CD4-positive, alpha-beta T cell treated with Interleukin-6 at 100 ng/mL for 8 hours (primary cell): ENCODE measurements at regions not wholly inside any gene's neighbourhood (a gene's known extent, or its start where the extent isn't known, plus 50 kb on each side); places are given as distances from the start of the nearest gene placed in this dataset.
"Not testable (repeated sequence)": the region's sequence is repeated elsewhere in the genome, so short reads cannot be mapped to it uniquely, and the experiment has no call there.

ENCODE experiments used
- DNase-seq: peaks from one replicate; pipeline ENCODE4 v3.0.0-alpha.2; 2020; ENCODE audit warnings: mixed read lengths, low spot score

DNA sequence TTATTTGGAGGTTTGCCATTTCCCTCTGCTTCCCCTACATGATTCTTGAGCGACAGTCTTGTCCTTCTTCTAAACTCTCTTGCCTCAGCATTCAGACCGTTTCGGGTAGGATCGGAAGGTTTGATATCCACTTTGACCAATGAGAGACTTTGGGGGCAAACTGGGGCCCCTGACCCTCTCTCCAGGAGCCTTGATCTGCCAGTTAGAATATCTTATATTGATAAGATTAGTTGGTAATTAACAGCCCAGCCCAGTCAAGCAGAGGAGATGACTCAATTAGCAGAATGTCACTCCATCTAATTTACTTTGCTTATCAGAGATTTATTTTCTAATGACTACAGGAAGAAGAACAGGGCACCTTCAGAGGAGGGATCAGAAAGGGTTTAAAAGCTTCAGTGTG lies 532.8 kb downstream of the XYLT1 start:
- no peak for DNase-seq

DNA sequence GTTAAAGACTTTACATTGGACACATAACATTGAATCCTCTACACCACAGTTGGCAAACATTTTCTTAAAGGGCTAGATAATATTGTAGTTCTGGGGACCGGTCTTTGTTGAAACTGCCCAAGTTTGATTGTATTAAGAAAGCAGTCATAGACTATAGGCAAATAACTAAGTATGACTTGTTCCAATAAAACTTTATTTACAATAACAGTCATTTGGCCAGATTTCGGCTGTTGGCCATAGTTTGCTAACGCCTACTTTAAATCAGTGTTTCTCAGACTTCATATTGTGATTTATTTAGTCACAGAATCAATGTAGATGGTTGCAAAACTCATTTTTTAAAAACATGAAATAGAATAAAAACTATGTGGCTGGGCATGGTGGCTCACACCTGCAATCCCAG lies 531.8 kb downstream of the XYLT1 start:
- no peak for DNase-seq

DNA sequence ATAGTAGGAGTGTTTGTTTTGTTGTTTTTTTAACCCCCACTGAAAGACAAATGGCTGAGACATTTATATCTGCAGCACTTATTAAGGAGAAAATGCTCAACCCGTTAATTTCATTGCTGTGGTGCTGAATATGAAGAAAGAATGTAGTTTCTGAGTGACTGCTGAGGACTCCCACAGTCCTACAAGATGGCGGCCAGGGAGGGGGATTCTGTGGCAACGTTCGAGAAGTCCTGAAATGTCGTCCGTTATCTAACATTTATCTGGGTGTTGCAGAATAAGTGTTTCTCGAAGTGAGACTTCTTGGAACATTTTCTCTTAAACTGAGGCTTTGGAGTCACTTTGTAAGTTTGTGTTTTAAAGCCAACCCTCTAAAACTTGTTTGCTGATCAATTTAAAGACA lies 530.4 kb downstream of the XYLT1 start:
- no peak for DNase-seq

DNA sequence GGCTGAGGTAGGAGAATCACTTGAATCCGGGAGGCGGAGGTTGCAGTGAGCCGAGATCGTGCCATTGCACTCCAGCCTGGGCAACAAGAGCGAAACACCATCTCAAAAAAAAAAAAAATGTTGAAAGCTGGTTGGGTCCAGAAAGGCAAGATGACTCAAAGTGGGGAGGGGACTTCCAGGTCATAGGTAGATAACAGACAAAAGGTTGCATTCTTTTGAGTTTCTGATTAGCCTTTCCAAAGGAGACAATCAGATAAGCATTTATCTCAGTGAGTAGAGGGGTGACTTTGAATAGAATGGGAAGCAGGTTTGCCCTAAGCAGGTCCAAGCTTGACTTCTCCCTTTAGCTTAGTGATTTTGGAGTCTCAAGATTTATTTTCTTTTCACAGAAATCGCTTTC lies 527.9 kb downstream of the XYLT1 start:
- not testable (repeated sequence) for DNase-seq

DNA sequence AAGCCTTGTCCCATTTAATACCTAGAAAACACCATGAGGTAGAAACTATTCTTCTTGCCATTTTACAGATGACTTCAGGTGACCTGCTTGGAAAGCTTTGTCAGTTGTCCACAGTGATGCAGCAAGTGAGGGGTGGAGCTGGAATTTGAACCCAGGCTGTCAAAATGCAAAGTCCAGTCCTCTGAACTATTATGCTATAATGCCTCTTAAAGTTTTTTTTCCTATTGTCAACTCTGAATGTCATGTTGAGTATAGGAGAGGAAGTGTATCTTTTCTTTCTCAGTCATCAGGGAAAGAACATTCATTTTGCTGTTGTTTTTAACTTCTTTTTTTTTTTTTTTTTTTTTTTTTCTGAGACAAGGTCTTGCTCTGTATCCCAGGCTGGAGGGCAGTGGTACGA lies 525.6 kb downstream of the XYLT1 start:
- no peak for DNase-seq

DNA sequence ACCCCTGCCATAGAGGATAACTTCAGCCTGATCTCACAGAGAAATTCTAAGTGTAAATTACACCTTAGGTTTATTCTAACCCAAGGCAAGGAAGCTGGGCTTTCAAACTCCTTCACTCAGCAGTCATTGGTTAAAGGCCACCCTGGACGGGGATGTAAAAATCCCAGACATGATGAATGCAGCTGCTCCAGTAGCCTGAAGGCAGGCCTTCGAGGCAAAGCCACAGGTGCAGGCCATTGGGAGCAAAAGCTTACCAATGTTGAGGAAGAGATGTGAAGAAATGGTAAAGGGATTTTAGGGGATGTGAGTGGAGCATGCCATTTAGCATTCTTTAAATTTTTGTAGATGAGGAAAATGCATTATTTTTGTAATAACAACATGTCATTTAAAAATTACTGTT lies 514.4 kb downstream of the XYLT1 start:
- DNase-seq: no peak

DNA sequence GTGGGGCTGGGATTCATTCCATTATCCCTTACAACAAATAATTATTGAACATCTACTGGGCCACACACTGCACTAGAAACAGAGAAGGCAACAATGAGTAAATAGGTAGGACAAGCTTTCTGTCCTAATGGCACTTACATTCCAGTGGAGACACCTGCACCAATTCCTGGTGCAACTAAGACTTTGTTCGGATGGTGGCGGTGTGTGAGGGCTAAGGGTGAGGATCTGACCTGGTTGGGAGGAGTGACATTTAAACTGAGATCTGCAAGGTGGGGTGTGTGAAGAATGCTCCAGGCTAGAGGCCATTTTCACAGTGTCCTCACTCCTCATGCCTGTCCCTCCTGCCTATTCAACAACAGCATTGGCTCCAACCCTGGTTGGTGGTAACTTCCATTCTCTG lies 510.0 kb downstream of the XYLT1 start:
- no peak for DNase-seq

DNA sequence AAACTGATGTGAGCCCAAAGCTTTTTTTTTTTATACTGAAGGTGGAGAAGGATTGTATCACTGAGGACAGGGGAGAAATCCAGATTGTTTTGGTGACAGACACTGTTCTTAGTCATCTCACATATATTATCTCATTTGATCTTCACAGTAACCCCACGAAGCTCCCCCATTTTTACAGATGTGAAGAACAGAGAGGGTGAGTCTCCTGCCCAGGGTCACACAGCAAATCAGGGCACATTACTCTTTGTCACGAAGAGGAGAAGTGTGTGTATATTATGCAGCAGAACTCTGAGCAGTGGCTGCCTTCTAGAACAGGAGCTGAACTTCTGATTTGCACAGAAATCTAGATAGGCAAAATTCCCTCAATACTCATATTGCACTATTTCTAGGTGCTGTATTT lies 504.3 kb downstream of the XYLT1 start:
- DNase-seq: no peak

DNA sequence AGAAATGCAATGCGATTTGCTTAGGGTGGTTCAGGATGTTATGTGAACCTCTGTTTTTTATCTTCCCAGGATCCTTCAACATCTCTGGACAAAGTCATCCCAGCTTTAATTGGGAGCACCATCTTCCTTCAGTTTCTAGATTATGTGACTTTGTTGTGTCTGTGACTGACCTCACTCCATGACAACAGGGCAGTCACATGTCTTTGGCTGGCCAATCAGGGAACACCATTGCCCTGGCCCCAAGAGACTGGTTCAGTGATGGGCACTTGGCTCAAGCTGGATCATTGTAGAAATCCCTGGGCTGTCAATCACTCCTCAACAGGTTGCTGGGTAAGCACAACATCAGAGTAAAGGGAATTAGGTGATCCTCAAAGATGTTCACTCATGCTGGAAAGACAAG lies 499.7 kb downstream of the XYLT1 start:
- DNase-seq: no peak

DNA sequence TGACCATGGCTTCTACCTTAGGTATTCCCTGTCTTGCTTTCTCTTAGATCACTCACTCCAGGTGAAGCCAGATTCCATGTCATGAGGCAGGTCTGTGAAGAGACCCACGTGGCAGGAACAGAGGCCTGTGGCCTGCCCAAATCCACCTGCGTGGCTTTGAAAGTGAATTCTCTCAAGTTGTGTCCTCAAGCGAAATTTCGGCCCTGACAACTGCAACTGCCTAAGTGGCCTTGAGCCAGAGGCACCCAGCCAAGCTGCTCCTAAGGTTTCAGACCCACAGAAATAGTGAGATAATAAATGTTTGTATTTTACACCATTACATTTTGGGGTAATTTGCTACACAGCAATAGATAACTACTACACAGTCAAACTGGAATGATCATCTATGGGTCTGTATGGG lies 497.9 kb downstream of the XYLT1 start:
- DNase-seq: no peak

DNA sequence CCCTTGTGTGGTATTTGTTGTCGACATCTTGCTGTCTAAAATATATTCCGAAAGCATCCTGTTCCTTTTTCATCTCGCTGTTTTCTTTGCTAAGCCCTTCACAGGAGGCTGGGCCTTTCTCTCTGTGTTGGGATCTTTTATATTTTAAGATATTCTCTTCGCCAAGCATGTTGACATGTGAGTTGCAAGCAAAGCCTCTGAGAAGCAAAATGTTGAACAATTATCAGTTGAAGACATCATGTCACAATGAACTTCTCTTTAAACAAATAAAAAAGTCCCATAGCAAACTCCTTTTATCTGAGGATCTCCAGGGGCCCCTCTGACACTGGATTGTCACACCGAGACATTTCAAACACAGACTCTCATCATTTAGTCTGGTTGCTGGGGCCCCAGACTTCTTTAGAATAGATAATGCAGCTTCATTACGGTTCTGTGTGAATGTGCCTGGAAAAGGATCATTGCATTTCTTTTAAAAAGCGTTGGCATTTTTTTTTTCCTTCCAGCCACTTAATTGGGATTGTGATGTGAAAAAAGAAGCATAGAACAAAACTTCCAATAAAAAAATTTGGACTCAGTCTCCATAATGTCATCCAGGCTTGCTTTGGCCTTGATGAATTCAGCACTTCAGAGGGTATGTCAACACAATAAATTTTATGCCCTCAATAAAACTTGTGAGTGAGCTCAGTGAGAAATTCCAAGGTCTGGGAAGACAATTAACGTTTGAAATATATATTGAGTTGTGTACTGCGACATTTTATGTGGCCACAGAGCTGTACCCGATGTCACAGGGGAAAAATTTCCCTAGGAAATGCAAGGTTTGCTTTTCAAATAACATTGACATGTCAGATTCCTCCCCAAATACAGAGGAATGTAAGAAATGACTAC lies 496.8 kb downstream of the XYLT1 start:
- DNase-seq: no peak

DNA sequence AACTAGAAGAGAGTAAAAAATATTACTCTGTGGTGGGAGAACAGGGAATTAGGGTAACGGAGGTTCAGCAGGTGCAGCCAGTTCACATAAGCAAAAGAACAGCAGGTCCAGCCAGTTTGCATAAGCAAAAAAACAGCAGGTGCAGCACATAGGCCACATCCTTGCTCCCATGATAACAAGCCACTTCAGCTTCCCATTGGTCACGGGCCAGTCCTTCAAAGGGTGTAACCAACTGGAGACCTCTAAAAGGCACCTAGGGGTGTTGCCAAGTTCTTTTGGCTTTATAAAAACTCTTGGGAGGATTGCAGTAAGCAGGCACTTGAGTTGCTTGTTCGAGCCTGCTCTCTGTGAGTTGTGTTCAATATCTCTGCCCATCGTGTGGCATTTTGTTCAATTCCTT lies 488.1 kb downstream of the XYLT1 start:
- no peak for DNase-seq

DNA sequence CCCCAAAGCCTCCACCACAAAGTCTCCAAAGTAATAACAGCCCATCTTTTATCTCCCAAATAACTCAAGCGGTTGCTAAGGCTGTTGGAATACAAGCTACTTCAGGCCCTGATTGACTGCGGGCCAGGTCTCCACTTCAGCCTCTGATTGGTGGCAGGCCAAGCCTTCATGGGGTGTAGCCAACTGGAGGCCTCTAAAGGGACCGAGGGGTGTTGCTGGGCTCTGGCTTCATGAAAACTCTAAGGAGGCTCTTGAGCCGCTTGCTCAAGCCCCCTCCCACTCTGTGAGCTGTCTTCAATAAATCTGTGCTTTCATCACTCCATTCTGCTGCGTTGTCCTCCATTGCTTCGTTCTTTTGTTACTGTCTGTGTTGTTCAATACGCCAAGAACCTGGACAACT lies 487.2 kb downstream of the XYLT1 start:
- no peak for DNase-seq

DNA sequence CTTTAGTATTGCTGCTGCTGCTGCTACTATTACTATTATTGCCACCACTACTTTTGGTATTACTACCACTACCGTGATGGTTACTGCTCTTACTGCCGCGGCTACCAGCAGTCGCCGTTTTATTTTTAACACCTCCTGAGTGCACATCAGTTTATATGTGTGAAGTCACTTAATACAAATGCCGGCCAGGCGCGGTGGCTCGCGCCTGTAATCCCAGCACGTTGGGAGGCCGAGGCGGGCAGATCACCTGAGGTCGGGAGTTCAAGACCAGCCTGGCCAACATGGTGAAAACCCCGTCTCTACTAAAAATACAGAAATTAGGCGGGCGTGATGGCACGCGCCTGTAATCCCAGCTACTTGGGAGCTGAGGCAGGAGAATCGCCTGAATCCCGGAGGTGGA lies 486.7 kb downstream of the XYLT1 start:
- not testable (repeated sequence) for DNase-seq

DNA sequence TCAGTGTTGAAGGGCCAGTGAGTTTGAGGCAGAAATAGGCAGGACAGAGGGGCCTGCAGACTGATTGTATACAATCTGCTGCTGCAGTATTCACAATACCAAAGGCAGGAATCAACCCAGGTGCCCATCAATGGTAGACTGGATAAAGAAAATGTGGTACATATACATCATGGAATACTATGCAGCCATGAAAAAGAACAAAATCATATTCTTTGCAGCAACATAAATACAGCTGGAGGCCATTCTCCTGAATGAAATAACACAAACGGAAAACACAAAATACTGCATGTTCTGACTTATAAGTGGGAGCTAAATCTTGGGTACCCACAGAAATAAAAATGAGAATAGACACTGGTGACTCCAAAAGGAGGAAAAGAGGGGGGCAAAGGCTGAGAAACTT lies 485.1 kb downstream of the XYLT1 start:
- DNase-seq: no peak

DNA sequence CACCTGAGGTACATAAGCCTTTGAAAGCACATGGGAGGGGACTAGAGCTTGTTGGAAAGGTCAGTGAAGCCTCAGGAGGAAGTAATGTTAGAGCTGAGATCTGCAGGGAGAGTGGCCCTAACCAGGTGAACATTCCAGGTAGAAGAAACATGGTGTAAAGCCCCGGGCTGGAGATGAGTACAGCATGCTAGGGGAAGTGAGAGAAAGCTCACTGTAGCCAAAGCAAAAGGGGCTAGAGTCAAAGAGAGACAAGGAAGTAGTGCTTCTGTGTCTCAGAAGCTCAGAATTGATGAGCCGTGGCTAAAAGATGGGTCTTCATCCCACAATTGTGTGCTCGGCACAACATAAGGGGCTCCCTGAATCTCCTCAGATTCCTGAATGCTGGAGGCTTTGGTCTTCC lies 481.8 kb downstream of the XYLT1 start:
- no peak for DNase-seq

DNA sequence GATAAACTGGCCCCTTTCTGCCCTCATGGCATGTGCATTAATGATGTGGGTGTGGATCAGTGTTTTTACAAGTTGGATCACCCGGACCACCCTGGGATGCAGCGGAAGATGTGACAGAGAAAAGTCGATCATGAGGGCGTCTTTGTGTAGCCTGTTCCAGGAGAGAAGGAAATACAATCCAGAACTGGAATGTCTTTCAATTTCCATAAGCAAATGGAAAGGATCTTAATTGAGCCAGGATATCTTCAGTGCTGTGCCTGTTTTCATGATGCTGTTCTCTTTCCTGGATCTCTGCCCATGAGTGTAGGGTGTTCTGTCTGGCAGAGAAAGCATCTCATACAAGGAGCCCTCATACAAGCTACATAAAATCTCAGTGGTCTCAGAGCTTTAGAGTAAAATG lies 481.4 kb downstream of the XYLT1 start:
- no peak for DNase-seq

DNA sequence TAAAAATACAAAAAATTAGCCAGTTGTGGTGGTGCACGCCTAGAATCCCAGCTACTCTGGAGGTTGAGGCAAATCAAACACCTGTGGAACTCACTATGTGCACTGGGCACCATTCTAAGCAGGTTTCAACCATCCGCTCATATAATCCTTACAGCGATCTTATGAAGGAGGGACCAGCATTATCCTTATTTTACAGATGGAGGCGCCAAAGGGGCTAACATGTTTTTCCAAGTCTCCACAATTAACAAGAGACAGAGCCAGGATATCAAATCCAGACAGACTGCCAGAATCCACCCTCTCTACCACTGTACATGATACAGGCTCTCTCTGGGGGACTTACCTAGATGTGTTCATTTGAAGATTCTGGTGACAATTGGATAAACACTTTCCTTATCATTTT lies 479.0 kb downstream of the XYLT1 start:
- DNase-seq: no peak

DNA sequence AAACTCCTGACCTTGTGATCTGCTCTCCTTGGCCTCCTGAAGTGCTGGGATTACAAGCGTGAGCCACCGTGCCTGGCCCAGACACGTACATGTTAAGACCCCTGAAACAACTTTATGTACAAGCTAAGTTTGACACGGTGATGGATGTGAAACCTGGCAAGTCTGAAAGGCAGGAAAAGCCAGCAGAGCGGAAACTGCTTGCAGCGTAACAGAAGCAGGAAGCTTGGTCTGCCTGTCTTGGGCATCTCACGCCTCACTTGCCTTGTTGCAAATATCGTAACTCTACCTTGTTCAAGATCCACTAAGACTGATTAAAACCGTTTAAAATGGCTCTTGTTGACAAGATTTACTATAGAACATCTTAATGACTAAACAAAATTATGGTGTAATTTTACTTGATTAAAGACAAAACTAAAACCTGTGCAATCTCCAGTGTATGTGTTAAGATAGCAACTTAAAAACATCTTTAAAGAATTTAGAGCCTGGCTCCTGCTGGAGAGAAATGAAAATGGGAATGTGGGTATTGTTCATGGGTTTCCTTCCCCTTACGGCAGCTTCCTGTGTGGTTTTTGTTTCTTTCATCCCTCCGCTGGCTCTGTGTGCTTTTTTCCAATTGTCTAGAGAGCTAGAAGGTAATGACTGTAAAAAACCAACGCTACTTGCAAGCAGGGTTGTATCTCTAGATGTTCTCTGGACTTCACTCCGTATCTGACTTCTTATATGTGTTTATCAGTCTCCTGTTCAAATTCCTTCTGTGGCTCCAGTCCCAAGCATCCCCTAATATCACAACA lies 477.6 kb downstream of the XYLT1 start:
- peak; percentile 40 for DNase-seq

DNA sequence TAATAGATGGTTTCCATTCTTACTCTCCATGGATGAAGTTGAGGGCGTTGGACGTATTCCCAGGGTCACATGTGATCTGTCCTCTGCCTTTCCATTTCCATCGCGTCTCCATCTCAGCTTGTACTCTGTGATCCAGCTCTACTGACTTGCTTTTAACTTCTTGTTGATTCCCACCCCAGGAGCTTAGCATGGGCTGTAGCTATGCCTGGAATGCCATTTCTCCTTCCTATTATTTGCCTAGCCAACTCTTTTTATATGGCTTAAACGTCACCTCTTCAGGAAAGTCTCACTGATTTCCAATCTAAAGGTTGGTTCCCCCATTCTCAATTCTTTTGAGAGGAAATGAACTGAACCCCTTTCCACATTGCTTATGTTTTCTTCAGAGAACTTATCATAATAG lies 475.9 kb downstream of the XYLT1 start:
- DNase-seq: no peak

DNA sequence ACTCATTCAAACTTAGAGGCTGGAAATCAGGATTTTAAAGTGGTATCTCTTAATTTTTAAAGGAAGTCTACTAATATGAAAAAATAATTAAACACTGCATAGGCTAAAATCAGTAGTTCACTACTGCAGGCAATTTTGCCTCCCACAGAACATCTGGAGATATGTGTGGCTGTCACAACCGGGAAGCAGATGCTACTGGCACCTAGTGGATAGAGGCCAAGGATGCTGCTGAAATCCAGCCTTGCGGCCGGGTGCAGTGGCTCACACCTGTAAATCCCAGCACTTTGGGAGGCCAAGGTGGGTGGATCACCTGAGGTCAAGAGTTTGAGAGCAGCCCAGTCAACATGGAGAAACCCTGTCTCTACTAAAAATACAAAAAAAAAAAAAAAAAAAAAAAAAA lies 473.9 kb downstream of the XYLT1 start:
- no peak for DNase-seq

DNA sequence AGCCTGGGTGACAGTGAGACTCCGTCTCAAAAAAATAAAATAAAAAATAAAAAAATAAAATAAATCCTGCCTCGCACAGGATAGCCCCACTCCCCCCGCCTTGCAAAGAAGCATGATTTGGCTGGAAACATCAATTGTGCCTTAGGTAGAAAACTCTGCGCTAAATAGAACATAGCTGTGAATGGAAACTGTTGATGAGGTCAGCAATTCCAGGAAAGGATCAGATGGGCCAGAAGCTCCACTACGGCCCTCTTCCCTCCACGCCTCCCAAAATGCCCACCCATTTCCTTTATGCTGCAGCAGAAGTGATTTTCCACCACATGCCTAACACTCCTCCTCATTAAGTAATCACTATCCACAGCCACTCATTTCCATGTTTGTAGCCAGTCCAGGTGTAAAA lies 473.4 kb downstream of the XYLT1 start:
- DNase-seq: no peak

DNA sequence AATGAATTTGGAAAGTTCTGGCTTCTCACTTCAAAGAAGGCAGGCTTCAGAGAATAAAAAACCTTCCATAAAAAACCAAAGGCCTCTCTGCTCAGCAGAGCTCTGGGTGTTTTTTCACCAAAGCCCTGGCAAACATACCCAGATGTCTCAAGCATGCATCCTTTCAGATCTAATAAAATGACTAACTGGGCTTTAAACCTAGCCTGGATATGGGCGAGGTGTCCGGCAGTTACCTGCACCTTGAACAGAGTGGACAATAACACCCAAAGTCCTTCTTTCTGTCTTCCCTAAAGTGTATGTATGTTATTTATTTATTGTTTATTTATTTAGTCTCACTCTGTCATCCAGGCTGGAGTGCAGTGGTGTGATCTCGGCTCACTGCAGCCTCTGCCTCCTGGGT lies 469.3 kb downstream of the XYLT1 start:
- DNase-seq: no peak

DNA sequence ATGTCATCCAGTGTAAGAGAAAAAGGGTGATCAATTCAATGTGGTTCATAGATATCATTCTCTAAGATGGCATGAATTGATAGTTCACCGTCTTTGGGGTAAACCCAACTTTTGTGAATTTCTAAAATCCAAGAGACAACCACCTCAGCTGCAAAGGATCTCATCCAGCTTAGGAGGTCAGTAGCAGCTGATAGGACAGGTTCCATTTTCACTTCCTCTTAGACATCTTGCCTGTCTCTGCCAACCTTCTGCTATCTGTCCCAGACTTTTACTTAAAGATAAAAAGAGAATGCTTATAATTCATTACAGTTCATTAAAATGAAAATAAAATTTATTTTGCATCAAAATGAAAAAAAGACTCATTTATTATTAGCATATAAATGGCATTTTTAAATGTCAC lies 468.2 kb downstream of the XYLT1 start:
- no peak for DNase-seq
